ENCODE measurements at regions not wholly inside any gene's neighbourhood (a gene's known extent, or its start where the extent isn't known, plus 50 kb on each side); places are given as distances from the start of the nearest gene placed in this dataset.

DNA sequence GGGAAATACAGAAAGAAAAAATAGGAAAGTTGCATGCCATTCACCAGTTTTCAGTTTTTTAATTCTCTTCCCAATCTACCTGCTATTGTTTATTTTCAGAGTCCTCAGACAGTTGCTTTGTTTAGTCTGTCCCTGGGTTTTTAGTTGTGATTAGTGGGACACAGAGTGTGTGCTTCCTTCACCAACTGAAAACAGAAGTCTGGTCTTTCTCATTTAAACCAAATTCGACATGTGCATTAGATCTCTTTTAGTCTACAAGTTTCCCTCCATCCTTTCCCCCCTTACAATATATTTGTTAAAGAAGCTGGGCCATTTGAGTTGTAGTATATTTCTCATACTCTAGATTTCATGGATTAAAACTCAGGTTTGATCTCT lies 58.7 kb upstream of the STMND1 start:
- TF ChIP-seq, protein P1, sequence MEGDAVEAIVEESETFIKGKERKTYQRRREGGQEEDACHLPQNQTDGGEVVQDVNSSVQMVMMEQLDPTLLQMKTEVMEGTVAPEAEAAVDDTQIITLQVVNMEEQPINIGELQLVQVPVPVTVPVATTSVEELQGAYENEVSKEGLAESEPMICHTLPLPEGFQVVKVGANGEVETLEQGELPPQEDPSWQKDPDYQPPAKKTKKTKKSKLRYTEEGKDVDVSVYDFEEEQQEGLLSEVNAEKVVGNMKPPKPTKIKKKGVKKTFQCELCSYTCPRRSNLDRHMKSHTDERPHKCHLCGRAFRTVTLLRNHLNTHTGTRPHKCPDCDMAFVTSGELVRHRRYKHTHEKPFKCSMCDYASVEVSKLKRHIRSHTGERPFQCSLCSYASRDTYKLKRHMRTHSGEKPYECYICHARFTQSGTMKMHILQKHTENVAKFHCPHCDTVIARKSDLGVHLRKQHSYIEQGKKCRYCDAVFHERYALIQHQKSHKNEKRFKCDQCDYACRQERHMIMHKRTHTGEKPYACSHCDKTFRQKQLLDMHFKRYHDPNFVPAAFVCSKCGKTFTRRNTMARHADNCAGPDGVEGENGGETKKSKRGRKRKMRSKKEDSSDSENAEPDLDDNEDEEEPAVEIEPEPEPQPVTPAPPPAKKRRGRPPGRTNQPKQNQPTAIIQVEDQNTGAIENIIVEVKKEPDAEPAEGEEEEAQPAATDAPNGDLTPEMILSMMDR (conservative IDR thresholded peaks at IDR 0.05; ENCODE audit: low read depth in 2 of 2), result no peak
- TF ChIP-seq EZH2 (IDR thresholded peaks at IDR 0.05; ENCODE audit: low read depth, unreplicated experiment) (no peak), POLR2AphosphoS5 (IDR thresholded peaks at IDR 0.05; ENCODE audit: low read depth) (no peak), CREB1 (CRISPR knock-in tag; IDR thresholded peaks at IDR 0.05; ENCODE audit: low read depth) (no peak), ZNF331 (CRISPR knock-in tag; IDR thresholded peaks at IDR 0.05; ENCODE audit: low read depth) (no peak), REST (IDR thresholded peaks at IDR 0.05; ENCODE audit: unreplicated experiment) (no peak)
- TF ChIP-seq, protein P2, sequence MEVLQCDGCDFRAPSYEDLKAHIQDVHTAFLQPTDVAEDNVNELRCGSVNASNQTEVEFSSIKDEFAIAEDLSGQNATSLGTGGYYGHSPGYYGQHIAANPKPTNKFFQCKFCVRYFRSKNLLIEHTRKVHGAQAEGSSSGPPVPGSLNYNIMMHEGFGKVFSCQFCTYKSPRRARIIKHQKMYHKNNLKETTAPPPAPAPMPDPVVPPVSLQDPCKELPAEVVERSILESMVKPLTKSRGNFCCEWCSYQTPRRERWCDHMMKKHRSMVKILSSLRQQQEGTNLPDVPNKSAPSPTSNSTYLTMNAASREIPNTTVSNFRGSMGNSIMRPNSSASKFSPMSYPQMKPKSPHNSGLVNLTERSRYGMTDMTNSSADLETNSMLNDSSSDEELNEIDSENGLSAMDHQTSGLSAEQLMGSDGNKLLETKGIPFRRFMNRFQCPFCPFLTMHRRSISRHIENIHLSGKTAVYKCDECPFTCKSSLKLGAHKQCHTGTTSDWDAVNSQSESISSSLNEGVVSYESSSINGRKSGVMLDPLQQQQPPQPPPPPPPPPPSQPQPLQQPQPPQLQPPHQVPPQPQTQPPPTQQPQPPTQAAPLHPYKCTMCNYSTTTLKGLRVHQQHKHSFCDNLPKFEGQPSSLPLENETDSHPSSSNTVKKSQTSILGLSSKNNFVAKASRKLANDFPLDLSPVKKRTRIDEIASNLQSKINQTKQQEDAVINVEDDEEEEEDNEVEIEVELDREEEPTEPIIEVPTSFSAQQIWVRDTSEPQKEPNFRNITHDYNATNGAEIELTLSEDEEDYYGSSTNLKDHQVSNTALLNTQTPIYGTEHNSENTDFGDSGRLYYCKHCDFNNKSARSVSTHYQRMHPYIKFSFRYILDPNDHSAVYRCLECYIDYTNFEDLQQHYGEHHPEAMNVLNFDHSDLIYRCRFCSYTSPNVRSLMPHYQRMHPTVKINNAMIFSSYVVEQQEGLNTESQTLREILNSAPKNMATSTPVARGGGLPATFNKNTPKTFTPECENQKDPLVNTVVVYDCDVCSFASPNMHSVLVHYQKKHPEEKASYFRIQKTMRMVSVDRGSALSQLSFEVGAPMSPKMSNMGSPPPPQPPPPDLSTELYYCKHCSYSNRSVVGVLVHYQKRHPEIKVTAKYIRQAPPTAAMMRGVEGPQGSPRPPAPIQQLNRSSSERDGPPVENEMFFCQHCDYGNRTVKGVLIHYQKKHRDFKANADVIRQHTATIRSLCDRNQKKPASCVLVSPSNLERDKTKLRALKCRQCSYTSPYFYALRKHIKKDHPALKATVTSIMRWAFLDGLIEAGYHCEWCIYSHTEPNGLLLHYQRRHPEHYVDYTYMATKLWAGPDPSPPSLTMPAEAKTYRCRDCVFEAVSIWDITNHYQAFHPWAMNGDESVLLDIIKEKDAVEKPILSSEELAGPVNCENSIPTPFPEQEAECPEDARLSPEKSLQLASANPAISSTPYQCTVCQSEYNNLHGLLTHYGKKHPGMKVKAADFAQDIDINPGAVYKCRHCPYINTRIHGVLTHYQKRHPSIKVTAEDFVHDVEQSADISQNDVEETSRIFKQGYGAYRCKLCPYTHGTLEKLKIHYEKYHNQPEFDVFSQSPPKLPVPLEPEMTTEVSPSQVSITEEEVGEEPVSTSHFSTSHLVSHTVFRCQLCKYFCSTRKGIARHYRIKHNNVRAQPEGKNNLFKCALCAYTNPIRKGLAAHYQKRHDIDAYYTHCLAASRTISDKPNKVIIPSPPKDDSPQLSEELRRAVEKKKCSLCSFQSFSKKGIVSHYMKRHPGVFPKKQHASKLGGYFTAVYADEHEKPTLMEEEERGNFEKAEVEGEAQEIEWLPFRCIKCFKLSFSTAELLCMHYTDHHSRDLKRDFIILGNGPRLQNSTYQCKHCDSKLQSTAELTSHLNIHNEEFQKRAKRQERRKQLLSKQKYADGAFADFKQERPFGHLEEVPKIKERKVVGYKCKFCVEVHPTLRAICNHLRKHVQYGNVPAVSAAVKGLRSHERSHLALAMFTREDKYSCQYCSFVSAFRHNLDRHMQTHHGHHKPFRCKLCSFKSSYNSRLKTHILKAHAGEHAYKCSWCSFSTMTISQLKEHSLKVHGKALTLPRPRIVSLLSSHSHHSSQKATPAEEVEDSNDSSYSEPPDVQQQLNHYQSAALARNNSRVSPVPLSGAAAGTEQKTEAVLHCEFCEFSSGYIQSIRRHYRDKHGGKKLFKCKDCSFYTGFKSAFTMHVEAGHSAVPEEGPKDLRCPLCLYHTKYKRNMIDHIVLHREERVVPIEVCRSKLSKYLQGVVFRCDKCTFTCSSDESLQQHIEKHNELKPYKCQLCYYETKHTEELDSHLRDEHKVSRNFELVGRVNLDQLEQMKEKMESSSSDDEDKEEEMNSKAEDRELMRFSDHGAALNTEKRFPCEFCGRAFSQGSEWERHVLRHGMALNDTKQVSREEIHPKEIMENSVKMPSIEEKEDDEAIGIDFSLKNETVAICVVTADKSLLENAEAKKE (CRISPR knock-in tag; IDR thresholded peaks at IDR 0.05), result no peak

All from GM23338 (cell line).